ENCODE measurements at regions not wholly inside any gene's neighbourhood (a gene's known extent, or its start where the extent isn't known, plus 50 kb on each side); places are given as distances from the start of the nearest gene placed in this dataset.

GRCh38 chr20:58587467-58587866 lies 63.6 kb upstream of the STX16 start:
- peaks cover 12% of the 10 kb centered on the region for H3K27me3 Mint-ChIP-seq (ENCODE audit: insufficient read depth)
- TF ChIP-seq CTCF (IDR thresholded peaks at IDR 0.05): no peak
- H3K36me3 Mint-ChIP-seq (ENCODE audit: low read depth): 0 out of 2 replicates have a peak, but pooled peaks cover 1% of the 10 kb centered on the region
- no peak for DNase-seq
- H3K9me3 Mint-ChIP-seq: no peaks in the 10 kb centered on the region
- peaks cover 32% of the 10 kb centered on the region for H3K4me1 Mint-ChIP-seq (ENCODE audit: low read depth)
- no peak overlapping the region for H3K4me3 Mint-ChIP-seq
- no peak overlapping the region for H3K27ac Mint-ChIP-seq

GRCh38 chr20:58586565-58587093 lies 64.5 kb upstream of the STX16 start:
- H3K27ac Mint-ChIP-seq: no peak overlapping the region
- no peak overlapping the region for H3K4me3 Mint-ChIP-seq
- TF ChIP-seq CTCF (IDR thresholded peaks at IDR 0.05): no peak
- H3K27me3 Mint-ChIP-seq (ENCODE audit: insufficient read depth): peaks cover 10% of the 10 kb centered on the region
- peaks cover 9% of the 10 kb centered on the region; the same call in 1 of the 2 replicates for H3K36me3 Mint-ChIP-seq (ENCODE audit: low read depth)
- no peaks in the 10 kb centered on the region for H3K9me3 Mint-ChIP-seq
- DNase-seq: no peak
- peaks cover 32% of the 10 kb centered on the region for H3K4me1 Mint-ChIP-seq (ENCODE audit: low read depth)

GRCh38 chr20:58585753-58586540 lies 65.1 kb upstream of the STX16 start:
- DNase-seq: no peak
- H3K27me3 Mint-ChIP-seq (ENCODE audit: insufficient read depth): peaks cover 13% of the 10 kb centered on the region; the same call in 1 of the 2 replicates
- peaks cover 32% of the 10 kb centered on the region for H3K4me1 Mint-ChIP-seq (ENCODE audit: low read depth)
- H3K4me3 Mint-ChIP-seq: no peak overlapping the region
- no peaks in the 10 kb centered on the region for H3K9me3 Mint-ChIP-seq
- peaks cover 11% of the 10 kb centered on the region; the same call in 1 of the 2 replicates for H3K36me3 Mint-ChIP-seq (ENCODE audit: low read depth)
- no peak for TF ChIP-seq CTCF (IDR thresholded peaks at IDR 0.05)
- peak overlapping the region; percentile 6; the same call in 1 of the 2 replicates for H3K27ac Mint-ChIP-seq

GRCh38 chr20:58584881-58585752 lies 66.0 kb upstream of the STX16 start:
- H3K27ac Mint-ChIP-seq: peak overlapping the region; percentile 32; the same call in 1 of the 2 replicates
- no peak for DNase-seq

More at GRCh38 chr20:58584881-58585752, 66.0 kb upstream of the STX16 start:
- Mint-ChIP-seq H3K9me3 (no peaks in the 10 kb centered on the region), H3K27me3 (ENCODE audit: insufficient read depth) (peaks cover 17% of the 10 kb centered on the region; the same call in 1 of the 2 replicates), H3K4me1 (ENCODE audit: low read depth) (peaks cover 32% of the 10 kb centered on the region), H3K36me3 (ENCODE audit: low read depth) (peaks cover 11% of the 10 kb centered on the region; the same call in 1 of the 2 replicates), H3K4me3 (peak overlapping the region; percentile 3; the same call in 1 of the 2 replicates)
- TF ChIP-seq CTCF (IDR thresholded peaks at IDR 0.05): no peak
